IMR-90 (cell line): ENCODE measurements at regions not wholly inside any gene's neighbourhood (a gene's known extent, or its start where the extent isn't known, plus 50 kb on each side); places are given as distances from the start of the nearest gene placed in this dataset.

ENCODE experiments used
- ATAC-seq: fragments of 200-7000 bp; cut with Tn5 transposase; 2 replicates; pipeline ENCODE4 v1.9.1; 2020; ENCODE audit warnings: low read depth, mild to moderate bottlenecking, moderate library complexity
- BruUV-seq: library from RNA; stranded (reverse); fragments of 400-500 nt; replicated peaks from 2 replicates; lab custom pipeline; 2021; lab: Mats Ljungman, UMichigan
- CTCF ChIA-PET: fragments of 300-600 bp; formaldehyde crosslinking; extraction: SDS; loops from one replicate; lab custom pipeline; 2021; ENCODE audit warnings: antibody characterized with exemption; lab: Yijun Ruan, JAX
- POLR2A ChIA-PET: fragments of 300-600 bp; sonication (Branson Sonifier 250); formaldehyde crosslinking; loops from one replicate; lab custom pipeline; 2022; ENCODE audit warnings: antibody characterized with exemption; ENCODE audit not compliant: unreplicated experiment; lab: Charles Lee
- DNase-seq: peaks from one replicate; pipeline ENCODE4 v3.0.0; 2013
- H2AFZ ChIP-seq: replicated peaks from 2 replicates; pipeline ENCODE3; 2013; ENCODE audit warnings: low read length, mild to moderate bottlenecking; ENCODE audit not compliant: poor library complexity
- H2AK5ac ChIP-seq: 2 replicates; pipeline ENCODE4 v1.6.1; 2013; ENCODE audit warnings: low read depth, low read length, inconsistent platforms
- H2AK9ac ChIP-seq: replicated peaks from 2 replicates; pipeline ENCODE3; 2013; ENCODE audit warnings: mild to moderate bottlenecking, low read depth, low read length, moderate library complexity; ENCODE audit not compliant: poor library complexity
- H2BK120ac ChIP-seq: 2 replicates; pipeline ENCODE4 v1.6.1; 2013; ENCODE audit warnings: low read depth, low read length, inconsistent platforms
- H2BK15ac ChIP-seq: 3 replicates; pipeline ENCODE4 v1.6.1; 2013; ENCODE audit warnings: low read depth, low read length, inconsistent platforms
- H2BK20ac ChIP-seq: 2 replicates; pipeline ENCODE4 v1.6.1; 2013; ENCODE audit warnings: low read depth, mild to moderate bottlenecking, inconsistent platforms, low read length, moderate library complexity
- H2BK5ac ChIP-seq: 2 replicates; pipeline ENCODE4 v1.6.1; 2013; ENCODE audit warnings: mild to moderate bottlenecking, low read depth, low read length, inconsistent platforms; ENCODE audit not compliant: poor library complexity, severe bottlenecking
- H3K14ac ChIP-seq: replicated peaks from 2 replicates; pipeline ENCODE4 v1.6.1; 2013; ENCODE audit warnings: low read depth, low read length, inconsistent platforms
- H3K18ac ChIP-seq: 2 replicates; pipeline ENCODE4 v1.6.1; 2013; ENCODE audit warnings: low read depth, low read length, control low read depth
- H3K23ac ChIP-seq: 2 replicates; pipeline ENCODE4 v1.6.1; 2013; ENCODE audit warnings: low read depth, low read length, inconsistent platforms
- H3K27ac ChIP-seq: 2 replicates; pipeline ENCODE4 v1.5.1; 2013; ENCODE audit warnings: mild to moderate bottlenecking, control low read depth, low read length; ENCODE audit not compliant: insufficient read depth
- H3K27me3 ChIP-seq: 2 replicates; pipeline ENCODE4 v1.6.1; 2013; ENCODE audit warnings: low read length; ENCODE audit not compliant: control insufficient read depth, insufficient read depth
- H3K36me3 ChIP-seq: 2 replicates; pipeline ENCODE4 v1.6.1; 2013; ENCODE audit warnings: low read length, mixed read lengths; ENCODE audit not compliant: control insufficient read depth, insufficient read depth
- H3K4ac ChIP-seq: 2 replicates; pipeline ENCODE4 v1.6.1; 2013; ENCODE audit warnings: low read depth, low read length, inconsistent platforms
- H3K4me1 ChIP-seq: 2 replicates; pipeline ENCODE4 v1.6.1; 2013; ENCODE audit warnings: low read length, mixed read lengths; ENCODE audit not compliant: control insufficient read depth, insufficient read depth
- H3K4me2 ChIP-seq: 2 replicates; pipeline ENCODE4 v1.6.1; 2013; ENCODE audit warnings: low read depth, mild to moderate bottlenecking, control low read depth, low read length, moderate library complexity
- H3K4me3 ChIP-seq: 2 replicates; pipeline ENCODE4 v1.5.1; 2013; ENCODE audit warnings: low read depth, mild to moderate bottlenecking, control low read depth, low read length, moderate library complexity; ENCODE audit not compliant: insufficient read depth
- H3K56ac ChIP-seq: 2 replicates; pipeline ENCODE4 v1.6.1; 2013; ENCODE audit warnings: low read length, inconsistent platforms; ENCODE audit not compliant: insufficient read depth; ENCODE audit errors: extremely low read depth
- H3K79me1 ChIP-seq, 2 experiments: 2 replicates each; pipeline ENCODE4 v1.6.1; 2013; ENCODE audit warnings: low read length in 2 of 2, inconsistent platforms in 1 of 2, low read depth in 1 of 2
- H3K9ac ChIP-seq: 2 replicates; pipeline ENCODE4 v1.6.1; 2013; ENCODE audit warnings: low read depth, low read length, control low read depth
- H3K9me1 ChIP-seq: 2 replicates; pipeline ENCODE4 v1.6.1; 2013; ENCODE audit warnings: low read length, inconsistent platforms; ENCODE audit not compliant: insufficient read depth
- H3K9me3 ChIP-seq: 2 replicates; pipeline ENCODE4 v1.6.1; 2013; ENCODE audit warnings: low read length; ENCODE audit not compliant: control insufficient read depth, insufficient read depth
- H4K20me1 ChIP-seq: 2 replicates; pipeline ENCODE4 v1.6.1; 2013; ENCODE audit warnings: low read length, inconsistent platforms; ENCODE audit not compliant: insufficient read depth
- H4K5ac ChIP-seq: 2 replicates; pipeline ENCODE4 v1.6.1; 2013; ENCODE audit warnings: mild to moderate bottlenecking, low read depth, low read length, control low read depth
- H4K8ac ChIP-seq, 2 experiments: 2 replicates each; pipeline ENCODE4 v1.6.1; 2013; ENCODE audit warnings: low read depth in 2 of 2, low read length in 2 of 2, control low read depth in 1 of 2, inconsistent platforms in 1 of 2
- H4K91ac ChIP-seq: 2 replicates; pipeline ENCODE4 v1.6.1; 2013; ENCODE audit warnings: low read depth, low read length, inconsistent platforms; ENCODE audit not compliant: insufficient read depth
- CEBPB ChIP-seq: IDR thresholded peaks from 2 replicates; pipeline ENCODE4 v1.6.1; 2012; ENCODE audit warnings: low read depth, low read length, improper control_type of control experiment
- CHD1 ChIP-seq: IDR thresholded peaks from 2 replicates; pipeline ENCODE4 v1.6.1; 2012; ENCODE audit warnings: low read depth, low read length, improper control_type of control experiment
- CTCF ChIP-seq: conservative IDR thresholded peaks from 2 replicates; pipeline ENCODE4 v1.5.1; 2012; ENCODE audit warnings: mild to moderate bottlenecking, low read depth, low read length, improper control_type of control experiment
- FOS ChIP-seq: fragments of 150-350 bp; IDR thresholded peaks from 2 replicates; pipeline ENCODE4 v1.6.1; 2016; ENCODE audit warnings: low read depth, low read length
- MAZ ChIP-seq: IDR thresholded peaks from 2 replicates; pipeline ENCODE4 v1.6.1; 2012; ENCODE audit warnings: low read depth, mild to moderate bottlenecking, low read length, improper control_type of control experiment, moderate library complexity, borderline replicate concordance
- MXI1 ChIP-seq: IDR thresholded peaks from 2 replicates; pipeline ENCODE4 v1.6.1; 2012; ENCODE audit warnings: low read depth, mild to moderate bottlenecking, low read length, moderate library complexity, borderline replicate concordance
- NFE2L2 ChIP-seq: fragments of 150-350 bp; IDR thresholded peaks from 2 replicates; pipeline ENCODE4 v1.6.1; 2016; ENCODE audit warnings: low read depth, mild to moderate bottlenecking, low read length
- POLR2A ChIP-seq: IDR thresholded peaks from 2 replicates; pipeline ENCODE4 v1.6.1; 2012; ENCODE audit warnings: mild to moderate bottlenecking, low read depth, low read length
- RCOR1 ChIP-seq: IDR thresholded peaks from 2 replicates; pipeline ENCODE4 v1.6.1; 2012; ENCODE audit warnings: mild to moderate bottlenecking, low read length, improper control_type of control experiment; ENCODE audit not compliant: insufficient replicate concordance
- RFX5 ChIP-seq: IDR thresholded peaks from 2 replicates; pipeline ENCODE4 v1.8.0; 2012; ENCODE audit warnings: low read depth, mild to moderate bottlenecking, low read length, moderate library complexity
- SMC3 ChIP-seq: fragments of 150-350 bp; IDR thresholded peaks from 2 replicates; pipeline ENCODE4 v1.6.1; 2016; ENCODE audit warnings: low read depth, mild to moderate bottlenecking, antibody characterized with exemption, low read length, moderate library complexity
- WGBS, 2 experiments: methylation state at CpG; one replicate each; pipeline versions ENCODE4 v1.1.5 to v1.1.7; 2013; ENCODE audit warnings: missing lambda C conversion rate in 2 of 2; ENCODE audit not compliant: insufficient read length in 1 of 2; ENCODE audit errors: extremely low coverage in 2 of 2; 5-methylcytosine and 5-hydroxymethylcytosine counted together
- dilution Hi-C: fragments of 300-500 bp; cut with HindIII; formaldehyde crosslinking; loops from one replicate; pipeline ENCODE4 v1.14.3; 2018; ENCODE audit warnings: low sequenced_read_pairs; ENCODE audit not compliant: unreplicated experiment
- in situ Hi-C: fragments of 300-500 bp; cut with MboI; formaldehyde crosslinking; loops from 3 replicates; pipeline ENCODE4 v1.14.3; 2019; ENCODE audit warnings: low sequenced_read_pairs, inconsistent platforms, mixed read lengths
- intact Hi-C: fragments of 100-400 bp; cut with micrococcal nuclease; formaldehyde crosslinking; loops from 2 replicates; pipeline ENCODE4 v1.10.0; 2022
- TF ChIP-seq, protein P1 (sequence below): fragments of 150-350 bp; IDR thresholded peaks from 2 replicates; pipeline ENCODE4 v1.6.1; 2017; ENCODE audit warnings: mild to moderate bottlenecking, antibody characterized with exemption, low read length, low read depth

DNA sequence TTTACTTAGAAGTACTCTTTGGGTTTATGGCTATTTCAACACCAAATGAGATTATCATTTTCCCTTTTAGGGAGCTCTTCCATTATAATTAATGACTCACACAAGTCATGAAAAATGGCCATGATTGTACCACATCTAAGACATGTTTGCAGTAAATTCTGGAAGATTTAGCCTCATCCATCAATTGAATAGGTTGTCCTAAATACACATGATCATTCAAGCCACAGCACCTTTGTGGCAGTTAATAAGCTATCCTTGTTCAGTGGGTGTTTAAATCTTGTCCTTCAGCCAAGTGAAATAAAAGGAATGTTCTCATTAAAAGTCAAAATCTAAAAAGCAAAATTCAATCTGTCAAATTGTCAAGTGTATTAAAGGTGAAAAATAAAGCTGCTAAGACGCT, 237.5 kb downstream of the ZPLD1 start:
- no peak overlapping the region for H2BK20ac ChIP-seq
- H2AK9ac ChIP-seq = no peak overlapping the region
- no CpG with 5 or more reads among the region's 1 CpG for WGBS, 2 experiments
- dilution Hi-C loops = no loop called here
- H2BK5ac ChIP-seq = no peak overlapping the region
- no peak overlapping the region for H3K18ac ChIP-seq
- H3K4ac ChIP-seq = no peak overlapping the region
- in situ Hi-C loops = no loop called here
- H2AFZ ChIP-seq = no peak overlapping the region
- no peak overlapping the region for H3K56ac ChIP-seq
- H3K4me2 ChIP-seq = no peak overlapping the region
- H3K9me3 ChIP-seq = no peaks in the 10 kb centered on the region
- intact Hi-C loops = no loop called here
- ChIA-PET POLR2A (no interaction called here), CTCF (interaction anchor here (0.6 to 2.3 kb wide), 5 partner anchors 9 to 1745 kb away, joined by 3 to 13 read pairs (median 3); no protein-coding TSS in a partner anchor)
- H3K4me1 ChIP-seq = no peaks in the 10 kb centered on the region
- H3K14ac ChIP-seq = no peak overlapping the region
- no peak overlapping the region for H4K8ac ChIP-seq
- H3K4me3 ChIP-seq = no peak overlapping the region
- H3K23ac ChIP-seq = no peak overlapping the region
- H2AK5ac ChIP-seq = no peak overlapping the region
- H3K27me3 ChIP-seq = no peaks in the 10 kb centered on the region; the same call in 1 of the 2 replicates
- TF ChIP-seq MAZ (no peak), MXI1 (no peak), RCOR1 (no peak), CHD1 (no peak), CEBPB (no peak), POLR2A (no peak), FOS (no peak), CTCF (no peak), NFE2L2 (no peak), RFX5 (no peak), SMC3 (no peak)
- TF ChIP-seq, protein P1, sequence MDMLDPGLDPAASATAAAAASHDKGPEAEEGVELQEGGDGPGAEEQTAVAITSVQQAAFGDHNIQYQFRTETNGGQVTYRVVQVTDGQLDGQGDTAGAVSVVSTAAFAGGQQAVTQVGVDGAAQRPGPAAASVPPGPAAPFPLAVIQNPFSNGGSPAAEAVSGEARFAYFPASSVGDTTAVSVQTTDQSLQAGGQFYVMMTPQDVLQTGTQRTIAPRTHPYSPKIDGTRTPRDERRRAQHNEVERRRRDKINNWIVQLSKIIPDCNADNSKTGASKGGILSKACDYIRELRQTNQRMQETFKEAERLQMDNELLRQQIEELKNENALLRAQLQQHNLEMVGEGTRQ = no peak
- H3K27ac ChIP-seq = no peak overlapping the region
- no peak overlapping the region for H4K5ac ChIP-seq
- H3K9me1 ChIP-seq = no peaks in the 10 kb centered on the region
- no peaks in the 10 kb centered on the region for H4K20me1 ChIP-seq
- H2BK15ac ChIP-seq = no peak overlapping the region
- H2BK120ac ChIP-seq = no peak overlapping the region
- BruUV-seq = no TSS peak
- no peak for ATAC-seq
- no peak overlapping the region for H4K91ac ChIP-seq
- H3K36me3 ChIP-seq = no peaks in the 10 kb centered on the region
- DNase-seq = no peak
- no peaks in the 10 kb centered on the region for H3K79me1 ChIP-seq
- no peak overlapping the region for H3K9ac ChIP-seq
